H1 (cell line): ENCODE measurements at regions not wholly inside any gene's neighbourhood (a gene's known extent, or its start where the extent isn't known, plus 50 kb on each side); places are given as distances from the start of the nearest gene placed in this dataset.

Experiments used
- CTCF ChIA-PET: fragments of 300-600 bp; sonication (Branson Sonifier 250); formaldehyde crosslinking; loops from one replicate; lab custom pipeline; 2021; ENCODE audit not compliant: partially characterized antibody; lab: Charles Lee
- POLR2A ChIA-PET: fragments of 300-600 bp; sonication (Branson Sonifier 250); formaldehyde crosslinking; loops from one replicate; lab custom pipeline; 2021; ENCODE audit warnings: inconsistent platforms; ENCODE audit not compliant: partially characterized antibody; lab: Charles Lee
- DNase-seq, 2 experiments: peaks; one replicate each; pipeline versions ENCODE4 v3.0.0 to v3.0.0-alpha.2; 2010 to 2022; ENCODE audit warnings: low spot score in 2 of 2, low read depth in 1 of 2, mixed read lengths in 1 of 2
- FAIRE-seq: peaks from 2 replicates; lab custom pipeline; 2011; peaks lifted over from hg19 to GRCh38; lab: Jason Lieb, UNC
- H2AFZ ChIP-seq: 2 replicates; pipeline ENCODE4 v1.8.1; 2012; ENCODE audit warnings: low read length, inconsistent platforms
- H2AK5ac ChIP-seq: 2 replicates; pipeline ENCODE4 v1.6.1; 2013; ENCODE audit warnings: low read depth, low read length
- H2BK120ac ChIP-seq: replicated peaks from 2 replicates; pipeline ENCODE3; 2013; ENCODE audit warnings: low read depth, low read length, inconsistent platforms
- H2BK12ac ChIP-seq: 2 replicates; pipeline ENCODE4 v1.6.1; 2013; ENCODE audit warnings: low read depth, low read length
- H2BK15ac ChIP-seq: 2 replicates; pipeline ENCODE4 v1.6.1; 2013; ENCODE audit warnings: low read length
- H2BK20ac ChIP-seq: 2 replicates; pipeline ENCODE4 v1.6.1; 2013; ENCODE audit warnings: low read length
- H2BK5ac ChIP-seq: 2 replicates; pipeline ENCODE4 v1.6.1; 2013; ENCODE audit warnings: low read depth, low read length
- H3K14ac ChIP-seq: 2 replicates; pipeline ENCODE4 v1.6.1; 2013; ENCODE audit warnings: inconsistent platforms; ENCODE audit not compliant: insufficient read length
- H3K18ac ChIP-seq: 2 replicates; pipeline ENCODE4 v1.6.1; 2013; ENCODE audit warnings: low read length; ENCODE audit errors: extremely low read depth
- H3K23ac ChIP-seq: 2 replicates; pipeline ENCODE4 v1.6.1; 2013; ENCODE audit warnings: inconsistent platforms; ENCODE audit not compliant: insufficient read length
- H3K23me2 ChIP-seq: 2 replicates; pipeline ENCODE4 v1.6.1; 2013; ENCODE audit warnings: low read depth, low read length
- H3K27ac ChIP-seq: 2 replicates; pipeline ENCODE4 v1.6.1; 2011; ENCODE audit warnings: low read depth, low read length, inconsistent platforms
- H3K27me3 ChIP-seq, 4 experiments: replicated peaks in 1 of 4; 1 replicate in 1 of 4; 2 replicates in 3 of 4; pipeline versions ENCODE4 v1.6.1 to v1.8.1; 2011 to 2013; ENCODE audit warnings: low read length in 3 of 4, mild to moderate bottlenecking in 3 of 4, inconsistent platforms in 2 of 4, mixed read lengths in 2 of 4, moderate library complexity in 1 of 4; ENCODE audit not compliant: control insufficient read depth in 3 of 4, insufficient read depth in 3 of 4; ENCODE audit errors: extremely low read depth in 1 of 4
- H3K36me3 ChIP-seq, 4 experiments: 2 replicates each; pipeline versions ENCODE4 v1.6.1 to v1.8.1; 2011 to 2013; ENCODE audit warnings: mild to moderate bottlenecking in 4 of 4, low read length in 3 of 4, moderate library complexity in 2 of 4, control low read depth in 1 of 4, inconsistent platforms in 1 of 4; ENCODE audit not compliant: insufficient read depth in 4 of 4, control insufficient read depth in 2 of 4
- H3K4ac ChIP-seq: replicated peaks from 2 replicates; pipeline ENCODE3; 2013; ENCODE audit warnings: low read length, low read depth, mixed read lengths, inconsistent platforms; ENCODE audit not compliant: insufficient read length
- H3K4me1 ChIP-seq, 4 experiments: replicated peaks in 1 of 4; 1 replicate in 1 of 4; 2 replicates in 3 of 4; pipeline versions ENCODE4 v1.6.1 to v1.8.1; 2011 to 2013; ENCODE audit warnings: low read length in 3 of 4, inconsistent platforms in 2 of 4, mixed read lengths in 1 of 4; ENCODE audit not compliant: insufficient read depth in 4 of 4, control insufficient read depth in 3 of 4
- H3K4me2 ChIP-seq, 2 experiments: 2 replicates each; pipeline versions ENCODE4 v1.6.1 to v1.8.1; 2011 to 2013; ENCODE audit warnings: low read depth in 2 of 2, low read length in 2 of 2, control low read depth in 1 of 2, inconsistent platforms in 1 of 2, mild to moderate bottlenecking in 1 of 2; ENCODE audit not compliant: insufficient read depth in 1 of 2
- H3K4me3 ChIP-seq, 4 experiments: fragments of 200-600, 300-600 bp in 1 of 4; sonication (generic), shearing (Covaris generic), sonication (Bioruptor Twin) in 1 of 4; 2 replicates each; pipeline versions ENCODE4 v1.5.1 to v1.8.1; 2011 to 2016; ENCODE audit warnings: low read length in 4 of 4, low read depth in 3 of 4, control low read depth in 2 of 4, inconsistent platforms in 2 of 4, mild to moderate bottlenecking in 2 of 4, mixed read lengths in 1 of 4, moderate library complexity in 1 of 4; ENCODE audit not compliant: insufficient read depth in 2 of 4; ENCODE audit errors: extremely low read depth in 1 of 4
- H3K56ac ChIP-seq: replicated peaks from 2 replicates; pipeline ENCODE3; 2013; ENCODE audit warnings: low read depth, mild to moderate bottlenecking, mixed read lengths, low read length, inconsistent platforms; ENCODE audit not compliant: insufficient read length
- H3K79me1 ChIP-seq: 2 replicates; pipeline ENCODE4 v1.6.1; 2013; ENCODE audit warnings: low read depth, low read length, control low read depth
- H3K79me2 ChIP-seq, 2 experiments: 2 replicates each; pipeline versions ENCODE4 v1.6.1 to v1.8.1; 2012 to 2013; ENCODE audit warnings: low read length in 2 of 2, mild to moderate bottlenecking in 2 of 2, inconsistent platforms in 1 of 2; ENCODE audit not compliant: insufficient read depth in 2 of 2, control insufficient read depth in 1 of 2
- H3K9ac ChIP-seq, 4 experiments: replicated peaks in 1 of 4; 1 replicate in 1 of 4; 2 replicates in 3 of 4; pipeline versions ENCODE4 v1.6.1 to v1.8.1; 2011 to 2013; ENCODE audit warnings: low read depth in 3 of 4, low read length in 3 of 4, control low read depth in 2 of 4, mild to moderate bottlenecking in 2 of 4, moderate library complexity in 2 of 4, inconsistent platforms in 1 of 4; ENCODE audit errors: extremely low read depth in 1 of 4
- H3K9me3 ChIP-seq, 2 experiments: 2 replicates each; pipeline versions ENCODE4 v1.6.1 to v1.8.1; 2012 to 2013; ENCODE audit warnings: mild to moderate bottlenecking in 2 of 2, moderate library complexity in 2 of 2, control low read depth in 1 of 2, inconsistent platforms in 1 of 2, low read depth in 1 of 2, low read length in 1 of 2, mixed read lengths in 1 of 2; ENCODE audit not compliant: insufficient read depth in 2 of 2
- H4K20me1 ChIP-seq, 2 experiments: replicated peaks in 1 of 2; 2 replicates each; pipeline versions ENCODE3 to v1.8.1; 2011 to 2013; ENCODE audit warnings: inconsistent platforms in 2 of 2, low read length in 2 of 2, mild to moderate bottlenecking in 1 of 2; ENCODE audit not compliant: insufficient read depth in 2 of 2, control insufficient read depth in 1 of 2
- H4K5ac ChIP-seq: 2 replicates; pipeline ENCODE4 v1.6.1; 2013; ENCODE audit warnings: low read length, low read depth, mixed read lengths, inconsistent platforms; ENCODE audit not compliant: insufficient read length
- H4K8ac ChIP-seq: 2 replicates; pipeline ENCODE4 v1.8.0; 2013; ENCODE audit warnings: mild to moderate bottlenecking, moderate library complexity, low read length, inconsistent platforms; ENCODE audit not compliant: insufficient read depth; ENCODE audit errors: extremely low read depth
- H4K91ac ChIP-seq: replicated peaks from 2 replicates; pipeline ENCODE3; 2013; ENCODE audit warnings: low read length, mixed read lengths, inconsistent platforms; ENCODE audit not compliant: insufficient read length
- ASH2L ChIP-seq: fragments of 200-600, 300-600 bp; sonication (generic); IDR thresholded peaks from one replicate; pipeline ENCODE4 v1.7.1; 2017; ENCODE audit warnings: low read length
- EP300 ChIP-seq, 2 experiments: IDR thresholded peaks; 1 replicate in 1 of 2; 2 replicates in 1 of 2; pipeline ENCODE4 v1.6.1; 2011 to 2012; ENCODE audit warnings: low read depth in 2 of 2, low read length in 2 of 2, mild to moderate bottlenecking in 2 of 2, borderline replicate concordance in 1 of 2, inconsistent platforms in 1 of 2, moderate library complexity in 1 of 2
- EZH2 ChIP-seq: fragments of 200-600 bp; sonication (generic); IDR thresholded peaks from 2 replicates; pipeline ENCODE4 v1.7.1; 2012; ENCODE audit warnings: low read depth, mild to moderate bottlenecking, moderate library complexity, low read length, inconsistent platforms; ENCODE audit not compliant: severe bottlenecking
- GABPA ChIP-seq: IDR thresholded peaks from 2 replicates; pipeline ENCODE4 v1.6.1; 2011; ENCODE audit warnings: mild to moderate bottlenecking, low read length, moderate library complexity, borderline replicate concordance; ENCODE audit not compliant: insufficient read depth
- KDM1A ChIP-seq: fragments of 200-600, 300-600 bp; sonication (generic); IDR thresholded peaks from 2 replicates; pipeline ENCODE4 v1.7.1; 2016; ENCODE audit warnings: mild to moderate bottlenecking, low read length, borderline replicate concordance
- NRF1 ChIP-seq: IDR thresholded peaks from 2 replicates; pipeline ENCODE4 v1.6.1; 2011; ENCODE audit warnings: mild to moderate bottlenecking, low read depth, low read length, improper control_type of control experiment
- SIN3A ChIP-seq, 2 experiments: IDR thresholded peaks in 1 of 2; conservative IDR thresholded peaks in 1 of 2; 2 replicates each; pipeline ENCODE4 v1.6.1; 2011 to 2012; ENCODE audit warnings: low read length in 2 of 2, improper control_type of control experiment in 1 of 2, low read depth in 1 of 2, mild to moderate bottlenecking in 1 of 2
- SUZ12 ChIP-seq: fragments of 200-600 bp; sonication (generic); IDR thresholded peaks from 2 replicates; pipeline ENCODE4 v1.6.1; 2012; ENCODE audit warnings: mild to moderate bottlenecking, inconsistent platforms, low read length, moderate library complexity, mixed read lengths
- TEAD4 ChIP-seq: IDR thresholded peaks from 2 replicates; pipeline ENCODE4 v1.6.1; 2012; ENCODE audit warnings: low read depth, low read length, inconsistent platforms, mixed read lengths
- WGBS, 2 experiments: shearing (Covaris generic) in 1 of 2; methylation state at CpG; one replicate each; pipeline versions ENCODE4 v1.1.6 to v1.1.7; 2013 to 2015; ENCODE audit warnings: low lambda C conversion rate in 2 of 2, mixed read lengths in 2 of 2, inconsistent platforms in 1 of 2, low coverage in 1 of 2, missing lambda C conversion rate in 1 of 2; ENCODE audit not compliant: insufficient replicate concordance in 2 of 2, insufficient coverage in 1 of 2, insufficient read length in 1 of 2; ENCODE audit errors: extremely low coverage in 1 of 2, missing lambda C conversion rate in 1 of 2; 5-methylcytosine and 5-hydroxymethylcytosine counted together

DNA sequence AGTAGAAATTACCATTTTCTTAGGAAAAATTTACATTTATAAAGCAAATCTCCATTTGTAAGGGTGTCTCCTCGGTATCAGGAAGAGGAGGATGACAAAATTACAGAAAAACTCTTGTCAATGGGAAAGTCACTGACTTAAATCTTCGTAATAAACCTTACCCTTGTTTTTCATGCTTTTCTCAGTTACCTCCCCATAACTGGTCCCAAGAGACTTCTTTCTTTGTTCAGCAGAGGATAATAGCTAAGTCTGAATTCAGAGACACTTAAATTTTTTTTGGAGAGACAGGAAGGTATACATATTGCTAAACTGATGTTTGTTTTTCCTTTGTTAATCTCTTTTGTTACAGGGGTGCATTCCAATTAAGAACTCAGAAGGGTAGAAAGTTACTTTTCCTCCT lies 125.5 kb upstream of the JADE1 start:
- Histone ChIP-seq H3K79me1 (no peaks in the 10 kb centered on the region), H2BK120ac (no peak overlapping the region), H3K18ac (0 out of 2 replicates have a peak overlapping the region, but pooled peaks have one; percentile 15), H3K4ac (no peak overlapping the region), H3K23me2 (no peaks in the 10 kb centered on the region), H3K27me3 (no peaks in the 10 kb centered on the region), H3K23ac (no peak overlapping the region), H3K4me1 (peaks cover 3 to 17% (median 13%) of the 10 kb centered on the region in 4 experiments; a peak in 5 of 7 replicates), H4K8ac (no peak overlapping the region), H2AFZ (no peak overlapping the region), H3K4me2 (peak overlapping the region; percentile 66 to 85; a peak in 3 of 4 replicates), H3K9ac (peak overlapping the region in 1 of 4 experiments; percentile 13; a peak in 1 of 7 replicates), H2BK20ac (peak overlapping the region; percentile 87; the same call in 1 of the 2 replicates), H3K14ac (no peak overlapping the region), H4K91ac (no peak overlapping the region), H3K36me3 (peaks cover 0 to 6% (median 0%) of the 10 kb centered on the region in 4 experiments; a peak in 1 of 8 replicates), H3K27ac (no peak overlapping the region; the same call in 1 of the 2 replicates), H3K56ac (no peak overlapping the region), H3K79me2 (no peaks in the 10 kb centered on the region), H2AK5ac (no peak overlapping the region), H2BK15ac (no peak overlapping the region), H3K4me3 (peak overlapping the region in 1 of 4 experiments; percentile 37; a peak in 1 of 8 replicates), H3K9me3 (peaks cover 5 to 13% of the 10 kb centered on the region in 2 experiments; a peak in 2 of 4 replicates), H4K5ac (peak overlapping the region; percentile 97), H2BK12ac (no peak overlapping the region; the same call in 1 of the 2 replicates), H2BK5ac (peak overlapping the region; percentile 96; the same call in 1 of the 2 replicates), H4K20me1 (no peaks in the 10 kb centered on the region)
- no peak for FAIRE-seq
- 5% methylated on average over 2 of the region's 2 CpGs; no CpG with 5 or more reads in 1 of the 2 experiments for WGBS, 2 experiments
- ChIA-PET CTCF (interaction anchor here (0.8 to 2.9 kb wide), 2 partner anchors 30 to 109 kb away, joined by 3 to 11 read pairs; no protein-coding TSS in a partner anchor), POLR2A (interaction anchor here (2.0 to 3.2 kb wide), 2 partner anchors 109 to 126 kb away, joined by 6 to 15 read pairs; partner anchors contain the start of gene JADE1)
- TF ChIP-seq KDM1A (no peak), GABPA (no peak), NRF1 (no peak), TEAD4 (no peak), ASH2L (no peak), SIN3A (conservative IDR thresholded peaks at IDR 0.05 in 1 of 2, IDR thresholded peaks at IDR 0.05 in 1 of 2; ENCODE audit: low read depth in 1 of 2, low read length in 2 of 2) (no peak), EP300 (IDR thresholded peaks at IDR 0.05; ENCODE audit: borderline replicate concordance in 1 of 2, low read depth in 2 of 2, low read length in 2 of 2) (no peak), EZH2 (no peak), SUZ12 (no peak)
- no peak for DNase-seq
